ENCODE measurements at regions not wholly inside any gene's neighbourhood (a gene's known extent, or its start where the extent isn't known, plus 50 kb on each side); places are given as distances from the start of the nearest gene placed in this dataset.

DNA sequence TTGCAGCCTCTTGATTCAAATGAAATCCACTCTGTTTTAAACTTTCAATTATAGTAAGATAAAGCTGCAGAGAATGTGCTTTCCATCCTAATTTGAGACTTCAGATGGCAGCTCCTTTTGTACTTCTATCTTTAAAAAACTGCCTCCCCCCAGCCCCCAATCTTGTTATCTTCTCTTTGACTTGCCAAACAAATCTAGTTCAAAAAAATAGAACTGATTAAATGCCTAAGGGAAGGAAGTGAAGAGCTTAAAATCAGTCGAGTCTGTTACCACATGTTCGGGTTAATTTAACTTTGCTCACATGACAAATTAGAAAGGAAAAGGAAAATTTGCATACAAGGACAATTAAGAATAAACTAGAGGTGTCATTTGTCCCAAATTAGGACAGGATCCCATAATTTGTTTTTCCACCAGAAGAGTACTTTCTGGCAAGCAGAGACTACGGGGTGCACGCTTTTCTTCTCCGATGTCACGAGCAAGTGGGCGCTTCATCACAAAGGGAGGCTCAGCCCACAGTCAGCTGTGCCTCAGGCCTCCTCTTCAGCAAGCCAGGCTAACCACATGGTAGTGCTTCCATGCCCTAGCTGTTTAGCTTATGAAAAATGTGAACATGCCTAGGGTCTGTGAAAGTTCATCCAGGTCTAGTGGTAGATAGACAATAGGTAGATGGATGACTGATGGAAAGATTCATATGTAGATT lies 69.0 kb upstream of the LDLRAD3 start:
- Histone ChIP-seq H4K20me1 (ENCODE audit: control insufficient read depth, extremely low read depth, insufficient read depth, low read length) (no peaks in the 10 kb centered on the region), H3K79me2 (ENCODE audit: control insufficient read depth, insufficient read depth, low read length) (no peaks in the 10 kb centered on the region), H3K9me3 (ENCODE audit: control insufficient read depth, low read depth, low read length) (no peaks in the 10 kb centered on the region), H3K9me1 (ENCODE audit: control insufficient read depth, extremely low read depth, insufficient read depth, low read length) (no peaks in the 10 kb centered on the region), H3K4me3 (ENCODE audit: control insufficient read depth in 2 of 3, extremely low read depth in 1 of 3, insufficient read depth in 2 of 3, low read depth in 1 of 3, low read length in 3 of 3) (no peak overlapping the region), H3K9ac (ENCODE audit: control insufficient read depth, extremely low read depth, insufficient read depth, low read length) (no peak overlapping the region), H3K4me1 (ENCODE audit: control insufficient read depth, extremely low read depth, insufficient read depth, low read length) (no peaks in the 10 kb centered on the region), H3K27me3 (ENCODE audit: control insufficient read depth, extremely low read depth, insufficient read depth, low read length) (no peaks in the 10 kb centered on the region), H3K27ac (ENCODE audit: control insufficient read depth, insufficient read depth, low read length) (no peak overlapping the region), H3K4me2 (ENCODE audit: control insufficient read depth, extremely low read depth, insufficient read depth, low read depth, low read length) (no peak overlapping the region), H3K36me3 (ENCODE audit: control insufficient read depth in 2 of 2, extremely low read depth in 1 of 2, insufficient read depth in 2 of 2, low read length in 2 of 2) (no peaks in the 10 kb centered on the region), H2AFZ (ENCODE audit: control insufficient read depth, low read length) (no peak overlapping the region)
- no peak for TF ChIP-seq EZH2 (IDR thresholded peaks at IDR 0.05; ENCODE audit: low read length)
- TF ChIP-seq, protein P1, sequence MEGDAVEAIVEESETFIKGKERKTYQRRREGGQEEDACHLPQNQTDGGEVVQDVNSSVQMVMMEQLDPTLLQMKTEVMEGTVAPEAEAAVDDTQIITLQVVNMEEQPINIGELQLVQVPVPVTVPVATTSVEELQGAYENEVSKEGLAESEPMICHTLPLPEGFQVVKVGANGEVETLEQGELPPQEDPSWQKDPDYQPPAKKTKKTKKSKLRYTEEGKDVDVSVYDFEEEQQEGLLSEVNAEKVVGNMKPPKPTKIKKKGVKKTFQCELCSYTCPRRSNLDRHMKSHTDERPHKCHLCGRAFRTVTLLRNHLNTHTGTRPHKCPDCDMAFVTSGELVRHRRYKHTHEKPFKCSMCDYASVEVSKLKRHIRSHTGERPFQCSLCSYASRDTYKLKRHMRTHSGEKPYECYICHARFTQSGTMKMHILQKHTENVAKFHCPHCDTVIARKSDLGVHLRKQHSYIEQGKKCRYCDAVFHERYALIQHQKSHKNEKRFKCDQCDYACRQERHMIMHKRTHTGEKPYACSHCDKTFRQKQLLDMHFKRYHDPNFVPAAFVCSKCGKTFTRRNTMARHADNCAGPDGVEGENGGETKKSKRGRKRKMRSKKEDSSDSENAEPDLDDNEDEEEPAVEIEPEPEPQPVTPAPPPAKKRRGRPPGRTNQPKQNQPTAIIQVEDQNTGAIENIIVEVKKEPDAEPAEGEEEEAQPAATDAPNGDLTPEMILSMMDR (optimal IDR thresholded peaks at IDR 0.05 in 1 of 3, IDR thresholded peaks at IDR 0.05 in 1 of 3, conservative IDR thresholded peaks at IDR 0.05 in 1 of 3; ENCODE audit: extremely low read depth in 1 of 3, insufficient read depth in 2 of 3, low read length in 3 of 3): no peak
- dilution Hi-C loops (cut with MboI; ENCODE audit: extremely low pct_ligation_motif_present, low sequenced_read_pairs): no loop called here
- FAIRE-seq: no peak
- DNase-seq (ENCODE audit: low read depth, low spot score): no peak

DNA sequence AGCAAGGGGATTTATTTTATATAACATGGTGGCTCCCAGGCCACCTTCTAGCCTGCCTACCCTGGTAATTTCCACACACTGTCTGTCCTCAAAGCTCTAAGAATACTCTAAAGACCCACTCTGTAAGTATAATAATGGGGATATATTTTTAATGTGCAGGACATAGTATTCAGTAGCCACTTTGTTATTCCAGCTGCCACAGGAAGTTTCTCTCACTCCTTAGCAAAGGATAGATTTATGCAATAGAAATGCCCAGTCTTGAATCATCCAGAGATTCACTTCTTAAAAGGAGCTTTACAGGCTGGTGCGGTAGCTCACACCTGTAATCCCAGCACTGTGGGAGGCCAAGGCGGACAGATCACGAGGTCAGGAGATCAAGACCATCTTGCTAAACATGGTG lies 68.4 kb upstream of the LDLRAD3 start:
- DNase-seq (ENCODE audit: low read depth, low spot score): no peak
- H3K9me1 ChIP-seq (ENCODE audit: control insufficient read depth, extremely low read depth, insufficient read depth, low read length): no peaks in the 10 kb centered on the region
- no peaks in the 10 kb centered on the region for H3K4me1 ChIP-seq (ENCODE audit: control insufficient read depth, extremely low read depth, insufficient read depth, low read length)
- no peak overlapping the region for H2AFZ ChIP-seq (ENCODE audit: control insufficient read depth, low read length)
- no peaks in the 10 kb centered on the region for H3K36me3 ChIP-seq (ENCODE audit: control insufficient read depth in 2 of 2, extremely low read depth in 1 of 2, insufficient read depth in 2 of 2, low read length in 2 of 2)
- no peaks in the 10 kb centered on the region for H3K79me2 ChIP-seq (ENCODE audit: control insufficient read depth, insufficient read depth, low read length)
- H3K27me3 ChIP-seq (ENCODE audit: control insufficient read depth, extremely low read depth, insufficient read depth, low read length): no peaks in the 10 kb centered on the region
- H3K27ac ChIP-seq (ENCODE audit: control insufficient read depth, insufficient read depth, low read length): no peak overlapping the region
- no peak overlapping the region for H3K4me3 ChIP-seq (ENCODE audit: control insufficient read depth in 2 of 3, extremely low read depth in 1 of 3, insufficient read depth in 2 of 3, low read depth in 1 of 3, low read length in 3 of 3)
- H3K9ac ChIP-seq (ENCODE audit: control insufficient read depth, extremely low read depth, insufficient read depth, low read length): no peak overlapping the region
- no peak for TF ChIP-seq EZH2 (IDR thresholded peaks at IDR 0.05; ENCODE audit: low read length)
- TF ChIP-seq, protein P1 (optimal IDR thresholded peaks at IDR 0.05 in 1 of 3, IDR thresholded peaks at IDR 0.05 in 1 of 3, conservative IDR thresholded peaks at IDR 0.05 in 1 of 3; ENCODE audit: extremely low read depth in 1 of 3, insufficient read depth in 2 of 3, low read length in 3 of 3): no peak
- no peaks in the 10 kb centered on the region for H3K9me3 ChIP-seq (ENCODE audit: control insufficient read depth, low read depth, low read length)
- dilution Hi-C loops (cut with MboI; ENCODE audit: extremely low pct_ligation_motif_present, low sequenced_read_pairs): no loop called here
- FAIRE-seq: no peak
- H3K4me2 ChIP-seq (ENCODE audit: control insufficient read depth, extremely low read depth, insufficient read depth, low read depth, low read length): no peak overlapping the region
- no peaks in the 10 kb centered on the region for H4K20me1 ChIP-seq (ENCODE audit: control insufficient read depth, extremely low read depth, insufficient read depth, low read length)

All from keratinocyte (primary cell).